Peyer's patch (tissue), 4 donors: ENCODE measurements at regions not wholly inside any gene's neighbourhood (a gene's known extent, or its start where the extent isn't known, plus 50 kb on each side); places are given as distances from the start of the nearest gene placed in this dataset.

Experiments
- POLR2A ChIP-seq, 2 donors: fragments of 450-650 bp; IDR thresholded peaks; one replicate each; pipeline ENCODE4 v1.5.1; 2017; ENCODE audit warnings: antibody characterized with exemption in 2 of 2, mild to moderate bottlenecking in 2 of 2, moderate library complexity in 2 of 2
- TF ChIP-seq, protein P1 (sequence below), 6 experiments: fragments of 450-650 bp in 4 of 6; fragments of 200-600 bp in 2 of 6; sonication (generic) in 1 of 6; IDR thresholded peaks; one replicate each; pipeline ENCODE4 v1.5.1; 2017 to 2019; ENCODE audit warnings: antibody characterized with exemption in 6 of 6, mild to moderate bottlenecking in 3 of 6, moderate library complexity in 1 of 6

- no peak for TF ChIP-seq POLR2A (IDR thresholded peaks at IDR 0.05)
- TF ChIP-seq, protein P1, sequence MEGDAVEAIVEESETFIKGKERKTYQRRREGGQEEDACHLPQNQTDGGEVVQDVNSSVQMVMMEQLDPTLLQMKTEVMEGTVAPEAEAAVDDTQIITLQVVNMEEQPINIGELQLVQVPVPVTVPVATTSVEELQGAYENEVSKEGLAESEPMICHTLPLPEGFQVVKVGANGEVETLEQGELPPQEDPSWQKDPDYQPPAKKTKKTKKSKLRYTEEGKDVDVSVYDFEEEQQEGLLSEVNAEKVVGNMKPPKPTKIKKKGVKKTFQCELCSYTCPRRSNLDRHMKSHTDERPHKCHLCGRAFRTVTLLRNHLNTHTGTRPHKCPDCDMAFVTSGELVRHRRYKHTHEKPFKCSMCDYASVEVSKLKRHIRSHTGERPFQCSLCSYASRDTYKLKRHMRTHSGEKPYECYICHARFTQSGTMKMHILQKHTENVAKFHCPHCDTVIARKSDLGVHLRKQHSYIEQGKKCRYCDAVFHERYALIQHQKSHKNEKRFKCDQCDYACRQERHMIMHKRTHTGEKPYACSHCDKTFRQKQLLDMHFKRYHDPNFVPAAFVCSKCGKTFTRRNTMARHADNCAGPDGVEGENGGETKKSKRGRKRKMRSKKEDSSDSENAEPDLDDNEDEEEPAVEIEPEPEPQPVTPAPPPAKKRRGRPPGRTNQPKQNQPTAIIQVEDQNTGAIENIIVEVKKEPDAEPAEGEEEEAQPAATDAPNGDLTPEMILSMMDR (IDR thresholded peaks at IDR 0.05) = no peak
Observed at GRCh38 chr10:78231939-78232338, 198.3 kb downstream of the RPS24 start.
